ENCODE measurements at regions not wholly inside any gene's neighbourhood (a gene's known extent, or its start where the extent isn't known, plus 50 kb on each side); places are given as distances from the start of the nearest gene placed in this dataset.
"Not testable (repeated sequence)": the region's sequence is repeated elsewhere in the genome, so short reads cannot be mapped to it uniquely, and the experiment has no call there.

GRCh38 chr7:26958834-26959233 lies 94.4 kb upstream of the SKAP2 start:
- no peak for DNase-seq (ENCODE audit: low spot score)

- no peak for DNase-seq (ENCODE audit: low spot score)
Observed at GRCh38 chr7:26955516-26955915, 91.1 kb upstream of the SKAP2 start.

- no peak for DNase-seq (ENCODE audit: low spot score)
Observed at GRCh38 chr7:26954951-26955350, 90.6 kb upstream of the SKAP2 start.

GRCh38 chr7:26951407-26951950 lies 87.1 kb upstream of the SKAP2 start:
- DNase-seq (ENCODE audit: low spot score) = no peak

GRCh38 chr7:26950889-26951288 lies 86.5 kb upstream of the SKAP2 start:
- no peak for DNase-seq (ENCODE audit: low spot score)

- no peak for DNase-seq (ENCODE audit: low spot score)
Observed at GRCh38 chr7:26949319-26949718, 84.9 kb upstream of the SKAP2 start.

GRCh38 chr7:26948617-26949118 lies 84.3 kb upstream of the SKAP2 start:
- DNase-seq (ENCODE audit: low spot score) = peak; percentile 47

- DNase-seq (ENCODE audit: low spot score) = no peak
Observed at GRCh38 chr7:26944501-26945358, 80.3 kb upstream of the SKAP2 start.

- no peak for DNase-seq (ENCODE audit: low spot score)
Observed at GRCh38 chr7:26937939-26938623, 73.7 kb upstream of the SKAP2 start.

- DNase-seq (ENCODE audit: low spot score) = no peak
Observed at GRCh38 chr7:26937306-26937705, 72.9 kb upstream of the SKAP2 start.

- not testable (repeated sequence) for DNase-seq (ENCODE audit: low spot score)
Observed at GRCh38 chr7:26932616-26933015, 68.2 kb upstream of the SKAP2 start.

GRCh38 chr7:26930845-26931244 lies 66.5 kb upstream of the SKAP2 start:
- DNase-seq (ENCODE audit: low spot score) = peak; percentile 50

- peak; percentile 92 for DNase-seq (ENCODE audit: low spot score)
Observed at GRCh38 chr7:26930201-26930600, 65.8 kb upstream of the SKAP2 start.

GRCh38 chr7:26928703-26929347 lies 64.4 kb upstream of the SKAP2 start:
- DNase-seq (ENCODE audit: low spot score) = peak; percentile 20

GRCh38 chr7:26925768-26926167 lies 61.4 kb upstream of the SKAP2 start:
- no peak for DNase-seq (ENCODE audit: low spot score)

GRCh38 chr7:26924149-26924767 lies 59.9 kb upstream of the SKAP2 start:
- DNase-seq (ENCODE audit: low spot score) = no peak

GRCh38 chr7:26919906-26920493 lies 55.6 kb upstream of the SKAP2 start:
- DNase-seq (ENCODE audit: low spot score) = no peak

GRCh38 chr7:26918241-26918640 lies 53.9 kb upstream of the SKAP2 start:
- DNase-seq (ENCODE audit: low spot score) = no peak

GRCh38 chr7:26916779-26917320 lies 52.5 kb upstream of the SKAP2 start:
- no peak for DNase-seq (ENCODE audit: low spot score)

- DNase-seq (ENCODE audit: low spot score) = no peak
Observed at GRCh38 chr7:26916336-26916735, 51.9 kb upstream of the SKAP2 start.

Measured in umbilical cord (tissue), 1 donor.